ENCODE measurements at regions not wholly inside any gene's neighbourhood (a gene's known extent, or its start where the extent isn't known, plus 50 kb on each side); places are given as distances from the start of the nearest gene placed in this dataset.
A peak's percentile ranks its signal among the peaks of the same experiment; 100 is the strongest.

DNA sequence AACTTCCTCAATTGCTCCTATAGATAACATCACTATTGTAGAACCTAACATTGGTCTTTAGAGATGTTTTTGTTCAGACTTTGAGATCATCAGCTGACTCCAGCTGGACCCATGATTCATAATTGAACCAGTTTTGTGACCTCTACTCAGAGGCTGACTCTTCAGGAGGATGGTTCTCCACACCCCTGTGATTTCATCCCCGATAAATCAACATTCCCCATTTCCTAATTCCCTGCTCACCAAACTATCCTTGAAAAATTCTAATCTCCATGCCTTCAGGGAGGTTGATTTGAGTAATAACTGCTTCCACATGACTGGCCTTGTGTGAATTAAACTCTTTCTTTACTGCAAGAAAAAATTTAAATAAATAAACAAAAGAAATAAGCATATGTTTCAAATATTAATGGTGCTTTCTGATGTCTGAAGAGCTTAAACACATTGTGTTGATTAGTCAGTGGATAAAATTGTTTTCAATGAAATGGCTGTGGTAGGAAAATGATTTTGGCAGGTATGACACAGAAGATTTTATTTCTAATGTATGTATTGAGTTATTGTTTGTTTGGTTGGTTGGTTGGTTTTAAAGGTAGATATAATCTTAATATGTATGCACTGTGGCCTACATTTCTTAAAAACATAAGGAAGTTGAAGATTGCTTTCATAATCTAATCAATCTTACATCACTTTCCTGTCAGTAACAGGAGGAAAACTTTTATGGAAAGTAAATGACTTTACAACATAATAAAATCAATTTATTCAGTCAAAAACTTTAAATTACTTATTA, 427.9 kb upstream of the CCDC179 start:
- TF ChIP-seq, protein P1, sequence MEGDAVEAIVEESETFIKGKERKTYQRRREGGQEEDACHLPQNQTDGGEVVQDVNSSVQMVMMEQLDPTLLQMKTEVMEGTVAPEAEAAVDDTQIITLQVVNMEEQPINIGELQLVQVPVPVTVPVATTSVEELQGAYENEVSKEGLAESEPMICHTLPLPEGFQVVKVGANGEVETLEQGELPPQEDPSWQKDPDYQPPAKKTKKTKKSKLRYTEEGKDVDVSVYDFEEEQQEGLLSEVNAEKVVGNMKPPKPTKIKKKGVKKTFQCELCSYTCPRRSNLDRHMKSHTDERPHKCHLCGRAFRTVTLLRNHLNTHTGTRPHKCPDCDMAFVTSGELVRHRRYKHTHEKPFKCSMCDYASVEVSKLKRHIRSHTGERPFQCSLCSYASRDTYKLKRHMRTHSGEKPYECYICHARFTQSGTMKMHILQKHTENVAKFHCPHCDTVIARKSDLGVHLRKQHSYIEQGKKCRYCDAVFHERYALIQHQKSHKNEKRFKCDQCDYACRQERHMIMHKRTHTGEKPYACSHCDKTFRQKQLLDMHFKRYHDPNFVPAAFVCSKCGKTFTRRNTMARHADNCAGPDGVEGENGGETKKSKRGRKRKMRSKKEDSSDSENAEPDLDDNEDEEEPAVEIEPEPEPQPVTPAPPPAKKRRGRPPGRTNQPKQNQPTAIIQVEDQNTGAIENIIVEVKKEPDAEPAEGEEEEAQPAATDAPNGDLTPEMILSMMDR (IDR thresholded peaks at IDR 0.05; ENCODE audit: control insufficient read depth, insufficient read depth, low read depth, low read length, missing control alignments) = no peak
- no peak overlapping the region for H3K4me3 ChIP-seq (ENCODE audit: control insufficient read depth, low read depth, low read length)
- peak; percentile 50 for DNase-seq (ENCODE audit: low read depth)

DNA sequence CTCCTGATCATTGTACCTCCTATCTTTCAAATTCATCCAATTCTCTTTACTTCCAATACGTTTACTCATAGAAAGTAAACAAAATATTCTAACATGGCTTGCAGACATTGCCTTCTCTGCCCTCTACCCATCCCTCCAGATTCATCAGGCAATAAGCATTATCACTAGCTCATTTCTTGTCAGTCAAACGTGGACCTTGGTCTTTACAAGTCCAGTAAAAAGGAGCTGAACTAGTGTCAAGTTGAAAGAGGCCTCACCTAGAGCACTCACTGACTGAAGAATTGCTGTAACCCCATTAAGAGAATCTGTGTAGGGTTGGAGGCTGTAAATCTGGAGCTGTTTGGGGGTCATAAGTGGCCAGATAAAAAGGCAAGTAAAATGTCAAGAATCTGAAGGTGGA, 435.0 kb upstream of the CCDC179 start:
- no peak overlapping the region for H3K4me3 ChIP-seq (ENCODE audit: control insufficient read depth, low read depth, low read length)

DNA sequence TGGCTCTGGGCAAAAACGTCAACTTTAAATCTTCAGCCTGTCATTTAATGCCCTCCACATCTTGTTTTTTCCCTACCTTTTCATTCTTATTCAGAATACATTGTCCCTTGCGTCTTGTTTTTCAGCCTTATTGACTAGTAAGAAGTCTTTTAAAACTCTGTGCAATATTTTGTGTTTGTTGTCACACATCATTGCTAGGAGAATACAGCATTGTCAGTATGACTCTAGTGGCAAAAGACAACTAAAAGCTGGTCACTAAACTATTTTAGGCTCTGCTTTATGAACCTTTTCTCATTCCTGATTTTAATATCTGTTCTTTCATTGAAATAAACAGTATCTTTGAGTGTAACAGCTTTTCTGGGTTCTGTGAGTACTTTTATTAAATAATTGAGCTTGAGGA, 447.8 kb upstream of the CCDC179 start:
- no peak for DNase-seq (ENCODE audit: low read depth)
- TF ChIP-seq, protein P1 (IDR thresholded peaks at IDR 0.05; ENCODE audit: control insufficient read depth, insufficient read depth, low read depth, low read length, missing control alignments) = no peak
- no peak overlapping the region for H3K4me3 ChIP-seq (ENCODE audit: control insufficient read depth, low read depth, low read length)

More for the DNA sequence above, 435.0 kb upstream of the CCDC179 start:
- TF ChIP-seq, protein P1 (IDR thresholded peaks at IDR 0.05; ENCODE audit: control insufficient read depth, insufficient read depth, low read depth, low read length, missing control alignments) = no peak
- no peak for DNase-seq (ENCODE audit: low read depth)

DNA sequence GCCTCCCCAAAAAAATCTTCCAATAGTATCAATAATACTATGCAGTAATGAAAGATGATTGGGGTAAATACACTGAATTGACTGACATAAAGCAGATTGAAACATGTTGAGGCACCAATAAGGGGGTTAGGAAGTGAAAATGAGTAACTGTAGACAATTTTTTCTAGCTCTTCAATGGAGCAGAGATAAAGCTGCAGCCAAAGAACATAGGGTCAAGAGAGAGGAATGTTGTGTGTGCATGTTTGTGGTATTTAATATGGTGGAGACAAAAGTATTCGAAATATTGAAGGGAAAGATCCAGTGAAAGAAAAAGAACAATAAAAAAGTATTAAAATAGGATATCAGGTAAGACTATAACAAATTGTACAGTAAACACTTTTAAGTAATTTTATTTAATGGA, 450.0 kb upstream of the CCDC179 start:
- no peak overlapping the region for H3K4me3 ChIP-seq (ENCODE audit: control insufficient read depth, low read depth, low read length)
- DNase-seq (ENCODE audit: low read depth) = no peak
- TF ChIP-seq, protein P1 (IDR thresholded peaks at IDR 0.05; ENCODE audit: control insufficient read depth, insufficient read depth, low read depth, low read length, missing control alignments) = no peak

DNA sequence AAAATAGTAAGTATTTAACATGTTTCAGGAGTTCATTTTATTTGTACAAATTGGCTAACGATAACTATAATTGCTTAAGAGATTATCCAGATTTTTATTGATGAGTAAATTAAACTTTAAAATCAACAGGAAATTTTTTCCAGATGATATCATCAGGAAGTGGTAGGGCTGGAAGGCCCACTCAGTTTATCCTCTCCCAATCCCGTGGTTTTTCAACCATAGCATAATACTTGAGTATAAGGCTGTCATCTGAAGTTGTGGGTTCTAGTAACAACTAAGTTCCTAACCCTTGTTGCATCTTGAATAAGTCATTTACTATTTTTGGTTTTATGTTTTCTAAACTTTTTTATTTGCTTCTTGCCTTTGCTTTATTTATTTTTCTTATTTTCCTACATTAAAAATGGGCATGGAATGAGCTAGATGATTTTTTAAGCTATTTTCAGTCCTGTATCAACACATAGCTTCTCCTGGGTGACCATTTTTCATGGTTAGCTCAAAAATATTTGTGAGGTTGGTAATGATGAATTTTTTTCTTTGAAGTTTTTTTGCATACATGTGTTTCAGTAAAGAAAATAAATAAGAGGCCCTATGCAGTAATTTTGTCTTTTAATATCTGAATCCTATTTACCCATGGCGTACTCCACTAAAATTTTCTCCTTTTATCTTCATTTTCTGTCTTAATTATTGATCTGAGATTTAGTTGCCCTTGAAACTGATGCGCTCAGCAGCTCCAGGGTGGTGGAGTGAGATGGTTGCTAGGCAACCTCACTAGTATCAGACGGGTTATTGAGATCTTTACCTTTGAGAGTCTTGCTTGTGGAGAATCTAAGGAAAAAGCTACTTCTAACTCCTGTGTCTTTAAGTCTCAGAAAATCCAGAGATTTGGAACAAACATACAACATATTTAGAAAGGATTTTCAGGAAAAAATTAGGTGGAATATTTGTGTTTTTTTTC, 452.0 kb upstream of the CCDC179 start:
- no peak overlapping the region for H3K4me3 ChIP-seq (ENCODE audit: control insufficient read depth, low read depth, low read length)
- DNase-seq (ENCODE audit: low read depth) = no peak
- TF ChIP-seq, protein P1 (IDR thresholded peaks at IDR 0.05; ENCODE audit: control insufficient read depth, insufficient read depth, low read depth, low read length, missing control alignments) = no peak

DNA sequence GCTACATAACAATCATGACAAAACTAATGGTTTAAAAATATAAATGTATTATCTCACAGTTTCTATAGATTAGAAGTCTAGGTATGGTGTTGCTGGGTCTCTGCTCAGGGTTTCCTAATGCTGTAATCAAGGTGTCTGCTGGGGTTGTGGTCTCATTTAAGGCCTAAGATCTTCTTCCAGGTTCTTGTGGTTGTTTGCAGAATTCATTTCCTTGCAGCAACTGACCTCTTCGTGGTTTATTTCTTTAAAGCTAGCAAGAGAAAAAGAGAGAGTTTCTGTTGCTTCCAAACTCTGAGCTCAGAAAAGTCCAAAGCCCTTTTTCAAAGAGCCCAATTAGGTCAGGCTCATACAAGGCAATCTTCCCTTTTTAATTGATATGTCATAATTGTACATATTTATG, 452.7 kb upstream of the CCDC179 start:
- no peak overlapping the region for H3K4me3 ChIP-seq (ENCODE audit: control insufficient read depth, low read depth, low read length)
- DNase-seq (ENCODE audit: low read depth) = no peak
- TF ChIP-seq, protein P1 (IDR thresholded peaks at IDR 0.05; ENCODE audit: control insufficient read depth, insufficient read depth, low read depth, low read length, missing control alignments) = no peak

Data from AG09309 (cell line).